B cell (primary cell): ENCODE measurements at regions not wholly inside any gene's neighbourhood (a gene's known extent, or its start where the extent isn't known, plus 50 kb on each side); places are given as distances from the start of the nearest gene placed in this dataset.

Source experiments
- EZH2 ChIP-seq: IDR thresholded peaks from 2 replicates; pipeline ENCODE4 v1.6.1; 2012; ENCODE audit warnings: borderline replicate concordance, low read depth, mild to moderate bottlenecking, moderate library complexity, low read length; ENCODE audit not compliant: insufficient read depth, poor library complexity, severe bottlenecking
- TF ChIP-seq, protein P1 (sequence below): fragments of 200-600 bp; IDR thresholded peaks from one replicate; pipeline ENCODE4 v1.8.0; 2022; ENCODE audit warnings: antibody characterized with exemption, mild to moderate bottlenecking

- TF ChIP-seq, protein P1, sequence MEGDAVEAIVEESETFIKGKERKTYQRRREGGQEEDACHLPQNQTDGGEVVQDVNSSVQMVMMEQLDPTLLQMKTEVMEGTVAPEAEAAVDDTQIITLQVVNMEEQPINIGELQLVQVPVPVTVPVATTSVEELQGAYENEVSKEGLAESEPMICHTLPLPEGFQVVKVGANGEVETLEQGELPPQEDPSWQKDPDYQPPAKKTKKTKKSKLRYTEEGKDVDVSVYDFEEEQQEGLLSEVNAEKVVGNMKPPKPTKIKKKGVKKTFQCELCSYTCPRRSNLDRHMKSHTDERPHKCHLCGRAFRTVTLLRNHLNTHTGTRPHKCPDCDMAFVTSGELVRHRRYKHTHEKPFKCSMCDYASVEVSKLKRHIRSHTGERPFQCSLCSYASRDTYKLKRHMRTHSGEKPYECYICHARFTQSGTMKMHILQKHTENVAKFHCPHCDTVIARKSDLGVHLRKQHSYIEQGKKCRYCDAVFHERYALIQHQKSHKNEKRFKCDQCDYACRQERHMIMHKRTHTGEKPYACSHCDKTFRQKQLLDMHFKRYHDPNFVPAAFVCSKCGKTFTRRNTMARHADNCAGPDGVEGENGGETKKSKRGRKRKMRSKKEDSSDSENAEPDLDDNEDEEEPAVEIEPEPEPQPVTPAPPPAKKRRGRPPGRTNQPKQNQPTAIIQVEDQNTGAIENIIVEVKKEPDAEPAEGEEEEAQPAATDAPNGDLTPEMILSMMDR: no peak
- no peak for TF ChIP-seq EZH2
Measured at GRCh38 chr3:72516361-72516760, 331.9 kb downstream of the SHQ1 start.
